Kidney (tissue), 13 donors: ENCODE measurements at regions not wholly inside any gene's neighbourhood (a gene's known extent, or its start where the extent isn't known, plus 50 kb on each side); places are given as distances from the start of the nearest gene placed in this dataset.

Experiments used
- DNase-seq, 5 donors: peaks; one replicate each; pipeline ENCODE4 v3.0.0-alpha.2; 2013 to 2020
- FAIRE-seq: peaks from 2 replicates; lab custom pipeline; 2012; peaks lifted over from hg19 to GRCh38; lab: Jason Lieb, UNC
- H3K27ac ChIP-seq, 2 donors: one replicate each; pipeline ENCODE4 v1.7.0; 2013; ENCODE audit warnings: low read depth in 2 of 2, low read length in 2 of 2, inconsistent platforms in 1 of 2
- H3K27me3 ChIP-seq: one replicate; pipeline ENCODE4 v1.7.1; 2013; ENCODE audit warnings: low read length, inconsistent platforms; ENCODE audit not compliant: control insufficient read depth, insufficient read depth
- H3K36me3 ChIP-seq, 3 donors: one replicate each; pipeline versions ENCODE4 v1.7.0 to v1.7.1; 2013; ENCODE audit warnings: low read length in 3 of 3, control low read depth in 1 of 3, inconsistent platforms in 1 of 3; ENCODE audit not compliant: insufficient read depth in 3 of 3, control insufficient read depth in 2 of 3
- H3K4me1 ChIP-seq, 3 donors: one replicate each; pipeline versions ENCODE4 v1.7.0 to v1.7.1; 2013; ENCODE audit warnings: low read length in 3 of 3, inconsistent platforms in 1 of 3, low read depth in 1 of 3; ENCODE audit not compliant: control insufficient read depth in 2 of 3, insufficient read depth in 2 of 3
- H3K4me3 ChIP-seq, 3 donors: one replicate each; pipeline versions ENCODE4 v1.7.0 to v1.8.1; 2013; ENCODE audit warnings: low read length in 3 of 3, control low read depth in 1 of 3, inconsistent platforms in 1 of 3
- H3K9ac ChIP-seq, 3 donors: one replicate each; pipeline versions ENCODE4 v1.7.0 to v1.7.1; 2013; ENCODE audit warnings: low read length in 3 of 3, control low read depth in 1 of 3, inconsistent platforms in 1 of 3
- H3K9me3 ChIP-seq, 3 donors: one replicate each; pipeline versions ENCODE4 v1.7.0 to v1.7.1; 2013; ENCODE audit warnings: low read length in 3 of 3, control low read depth in 1 of 3, inconsistent platforms in 1 of 3; ENCODE audit not compliant: control insufficient read depth in 2 of 3, insufficient read depth in 1 of 3
- CTCF ChIP-seq: IDR thresholded peaks from 3 replicates; pipeline ENCODE4 v1.5.1; 2012; ENCODE audit warnings: mild to moderate bottlenecking, moderate library complexity, borderline replicate concordance; ENCODE audit not compliant: insufficient read depth; ENCODE audit errors: extremely low read depth
- intact Hi-C: fragments of 100-400 bp; cut with DNase I; formaldehyde crosslinking; loops from one replicate; pipeline ENCODE4 v1.11.1; 2022
- donor health status: control.
- donor health status: control.
- donor health status: control.
- donor health status: control.
- donor health status: control.
- donor health status: DM: yes; HTN: yes; CAD: no.
- donor health status: Normal renal cell carcinoma (clear cell type).

- intact Hi-C loops: no loop called here
- DNase-seq: peak in 2 of 5 donors; percentile 26 to 29
- FAIRE-seq: no peak
- H3K4me1 ChIP-seq: no peaks in the 10 kb centered on the region
- H3K9me3 ChIP-seq: no peaks in the 10 kb centered on the region
- no peaks in the 10 kb centered on the region for H3K36me3 ChIP-seq
- TF ChIP-seq CTCF: no peak
- no peaks in the 10 kb centered on the region for H3K27me3 ChIP-seq
- no peak overlapping the region for H3K27ac ChIP-seq
- no peak overlapping the region for H3K9ac ChIP-seq
- H3K4me3 ChIP-seq: no peak overlapping the region
Measured at GRCh38 chr11:64428693-64429092, 69.7 kb downstream of the RPS6KA4 start.

GRCh38 chr11:64429970-64430369 lies 71.0 kb downstream of the RPS6KA4 start:
- intact Hi-C loops: no loop called here
- Histone ChIP-seq H3K9me3 (no peaks in the 10 kb centered on the region), H3K9ac (no peak overlapping the region), H3K4me1 (no peaks in the 10 kb centered on the region), H3K4me3 (no peak overlapping the region), H3K27me3 (no peaks in the 10 kb centered on the region), H3K36me3 (no peaks in the 10 kb centered on the region), H3K27ac (no peak overlapping the region)
- FAIRE-seq (no peak), DNase-seq (peak in 1 of 5 donors; percentile 46)
- TF ChIP-seq CTCF: no peak

GRCh38 chr11:64430645-64431044 lies 71.7 kb downstream of the RPS6KA4 start:
- Histone ChIP-seq H3K4me1 (no peaks in the 10 kb centered on the region), H3K9me3 (no peaks in the 10 kb centered on the region), H3K27me3 (no peaks in the 10 kb centered on the region), H3K4me3 (no peak overlapping the region), H3K27ac (no peak overlapping the region), H3K9ac (no peak overlapping the region), H3K36me3 (no peaks in the 10 kb centered on the region)
- no peak for FAIRE-seq
- no peak for TF ChIP-seq CTCF
- peak in 1 of 5 donors; percentile 26 for DNase-seq
- intact Hi-C loops: no loop called here

GRCh38 chr11:64436000-64436399 lies 77.0 kb downstream of the RPS6KA4 start:
- Histone ChIP-seq H3K4me1 (no peaks in the 10 kb centered on the region), H3K9me3 (no peaks in the 10 kb centered on the region), H3K4me3 (no peak overlapping the region), H3K9ac (no peak overlapping the region), H3K27me3 (no peaks in the 10 kb centered on the region), H3K27ac (no peak overlapping the region), H3K36me3 (no peaks in the 10 kb centered on the region)
- no peak for TF ChIP-seq CTCF
- peak in 1 of 5 donors; percentile 48 for DNase-seq
- FAIRE-seq: no peak
- intact Hi-C loops: no loop called here
